ENCODE measurements at regions not wholly inside any gene's neighbourhood (a gene's known extent, or its start where the extent isn't known, plus 50 kb on each side); places are given as distances from the start of the nearest gene placed in this dataset.
A peak's percentile ranks its signal among the peaks of the same experiment; 100 is the strongest.

GRCh38 chr2:172233987-172234715 lies 131.5 kb upstream of the DLX2 start:
- H3K27me3 Mint-ChIP-seq (ENCODE audit: low read depth), result peaks cover 35% of the 10 kb centered on the region
- peaks cover 60% of the 10 kb centered on the region for H3K4me1 Mint-ChIP-seq
- no peak for TF ChIP-seq CTCF (IDR thresholded peaks at IDR 0.05; ENCODE audit: unreplicated experiment)
- peak overlapping the region; percentile 72 for H3K4me3 Mint-ChIP-seq
- no peak overlapping the region for H3K27ac Mint-ChIP-seq
- no peak for DNase-seq (ENCODE audit: low spot score in 2 of 2, unreplicated experiment in 2 of 2)
- H3K36me3 Mint-ChIP-seq, result no peaks in the 10 kb centered on the region
- no peaks in the 10 kb centered on the region for H3K9me3 Mint-ChIP-seq

GRCh38 chr2:172234716-172235691 lies 132.3 kb upstream of the DLX2 start:
- TF ChIP-seq CTCF (IDR thresholded peaks at IDR 0.05; ENCODE audit: unreplicated experiment), result no peak
- peak overlapping the region; percentile 72 for H3K4me3 Mint-ChIP-seq
- peaks cover 56% of the 10 kb centered on the region for H3K4me1 Mint-ChIP-seq
- no peak overlapping the region for H3K27ac Mint-ChIP-seq
- H3K36me3 Mint-ChIP-seq, result no peaks in the 10 kb centered on the region
- no peaks in the 10 kb centered on the region for H3K9me3 Mint-ChIP-seq
- DNase-seq (ENCODE audit: low spot score in 2 of 2, unreplicated experiment in 2 of 2), result no peak
- H3K27me3 Mint-ChIP-seq (ENCODE audit: low read depth), result peaks cover 35% of the 10 kb centered on the region

- peaks cover 22% of the 10 kb centered on the region for H3K4me1 Mint-ChIP-seq
- peaks cover 3% of the 10 kb centered on the region for H3K9me3 Mint-ChIP-seq
- no peak for DNase-seq (ENCODE audit: low spot score in 2 of 2, unreplicated experiment in 2 of 2)
- H3K36me3 Mint-ChIP-seq, result no peaks in the 10 kb centered on the region
- H3K27ac Mint-ChIP-seq, result no peak overlapping the region
- TF ChIP-seq CTCF (IDR thresholded peaks at IDR 0.05; ENCODE audit: unreplicated experiment), result no peak
- H3K27me3 Mint-ChIP-seq (ENCODE audit: low read depth), result peaks cover 19% of the 10 kb centered on the region
- no peak overlapping the region for H3K4me3 Mint-ChIP-seq
These were observed 137.4 kb upstream of the DLX2 start for GRCh38 chr2:172239944-172240590.

- Mint-ChIP-seq H3K9me3 (peaks cover 3% of the 10 kb centered on the region), H3K27ac (no peak overlapping the region), H3K36me3 (no peaks in the 10 kb centered on the region), H3K4me3 (no peak overlapping the region), H3K4me1 (peaks cover 15% of the 10 kb centered on the region), H3K27me3 (ENCODE audit: low read depth) (peaks cover 9% of the 10 kb centered on the region)
- TF ChIP-seq CTCF (IDR thresholded peaks at IDR 0.05; ENCODE audit: unreplicated experiment), result no peak
- no peak for DNase-seq (ENCODE audit: low spot score in 2 of 2, unreplicated experiment in 2 of 2)
These were observed 138.5 kb upstream of the DLX2 start for GRCh38 chr2:172241222-172241621.

GRCh38 chr2:172242471-172242870 lies 139.8 kb upstream of the DLX2 start:
- H3K36me3 Mint-ChIP-seq, result no peaks in the 10 kb centered on the region
- H3K4me1 Mint-ChIP-seq, result peaks cover 15% of the 10 kb centered on the region
- no peak overlapping the region for H3K4me3 Mint-ChIP-seq
- no peak for TF ChIP-seq CTCF (IDR thresholded peaks at IDR 0.05; ENCODE audit: unreplicated experiment)
- H3K27ac Mint-ChIP-seq, result peak overlapping the region; percentile 45
- no peak for DNase-seq (ENCODE audit: low spot score in 2 of 2, unreplicated experiment in 2 of 2)
- H3K27me3 Mint-ChIP-seq (ENCODE audit: low read depth), result peaks cover 4% of the 10 kb centered on the region
- H3K9me3 Mint-ChIP-seq, result peaks cover 3% of the 10 kb centered on the region
